SKM-1 (cell line): ENCODE measurements at regions not wholly inside any gene's neighbourhood (a gene's known extent, or its start where the extent isn't known, plus 50 kb on each side); places are given as distances from the start of the nearest gene placed in this dataset.

Experiments used
- DNase-seq: peaks from one replicate; lab custom pipeline; 2025; ENCODE audit not compliant: unreplicated experiment; lab: John Stamatoyannopoulos, UW

GRCh38 chr6:12504325-12504966 is 212.1 kb upstream of the PHACTR1 start:
- no peak for DNase-seq

GRCh38 chr6:12505486-12505885 is 211.1 kb upstream of the PHACTR1 start:
- DNase-seq = no peak

- DNase-seq = no peak
Observed at GRCh38 chr6:12506159-12506558, 210.4 kb upstream of the PHACTR1 start.

GRCh38 chr6:12507636-12508035 is 208.9 kb upstream of the PHACTR1 start:
- DNase-seq = no peak

GRCh38 chr6:12508553-12508952 is 208.0 kb upstream of the PHACTR1 start:
- no peak for DNase-seq

- no peak for DNase-seq
Observed at GRCh38 chr6:12509060-12509459, 207.5 kb upstream of the PHACTR1 start.

- DNase-seq = no peak
Observed at GRCh38 chr6:12516070-12516469, 200.5 kb upstream of the PHACTR1 start.

- DNase-seq = no peak
Observed at GRCh38 chr6:12522347-12522746, 194.2 kb upstream of the PHACTR1 start.

- no peak for DNase-seq
Observed at GRCh38 chr6:12523726-12524125, 192.8 kb upstream of the PHACTR1 start.

- DNase-seq = no peak
Observed at GRCh38 chr6:12525276-12525675, 191.3 kb upstream of the PHACTR1 start.

GRCh38 chr6:12527339-12527738 is 189.2 kb upstream of the PHACTR1 start:
- no peak for DNase-seq

- DNase-seq = no peak
Observed at GRCh38 chr6:12528136-12528535, 188.4 kb upstream of the PHACTR1 start.

- no peak for DNase-seq
Observed at GRCh38 chr6:12528581-12529363, 187.8 kb upstream of the PHACTR1 start.

GRCh38 chr6:12529364-12530019 is 187.1 kb upstream of the PHACTR1 start:
- no peak for DNase-seq

GRCh38 chr6:12530345-12530744 is 186.2 kb upstream of the PHACTR1 start:
- DNase-seq = no peak

- no peak for DNase-seq
Observed at GRCh38 chr6:12533586-12533985, 183.0 kb upstream of the PHACTR1 start.

GRCh38 chr6:12534069-12534853 is 182.3 kb upstream of the PHACTR1 start:
- DNase-seq = no peak

- DNase-seq = no peak
Observed at GRCh38 chr6:12535586-12536314, 180.8 kb upstream of the PHACTR1 start.

- DNase-seq = no peak
Observed at GRCh38 chr6:12536416-12536815, 180.2 kb upstream of the PHACTR1 start.

- DNase-seq = no peak
Observed at GRCh38 chr6:12537389-12537788, 179.2 kb upstream of the PHACTR1 start.

GRCh38 chr6:12538881-12539357 is 177.6 kb upstream of the PHACTR1 start:
- DNase-seq = no peak
